ENCODE measurements at regions not wholly inside any gene's neighbourhood (a gene's known extent, or its start where the extent isn't known, plus 50 kb on each side); places are given as distances from the start of the nearest gene placed in this dataset.

- POLR2A ChIA-PET, result no interaction called here
- Histone ChIP-seq H3K9ac (ENCODE audit: insufficient read depth in 1 of 2, low read depth in 2 of 2, low read length in 2 of 2) (no peak overlapping the region), H3K36me3 (ENCODE audit: control insufficient read depth, insufficient read depth, low read length) (no peaks in the 10 kb centered on the region), H3K27ac (ENCODE audit: extremely low read depth, low read depth, low read length) (no peak overlapping the region), H3K9me3 (replicated peaks; ENCODE audit: control insufficient read depth, insufficient read depth, low read depth, low read length) (no peaks in the 10 kb centered on the region), H3K4me2 (ENCODE audit: insufficient read depth, low read length) (no peak overlapping the region), H3K79me2 (ENCODE audit: control insufficient read depth, insufficient read depth, low read length) (no peaks in the 10 kb centered on the region), H3K9me1 (ENCODE audit: control insufficient read depth, insufficient read depth, low read length) (no peaks in the 10 kb centered on the region), H2AFZ (ENCODE audit: low read depth, low read length) (no peak overlapping the region), H3K27me3 (ENCODE audit: control insufficient read depth in 2 of 2, insufficient read depth in 2 of 2, low read length in 2 of 2) (no peaks in the 10 kb centered on the region), H4K20me1 (replicated peaks; ENCODE audit: control insufficient read depth, insufficient read depth, low read length) (no peaks in the 10 kb centered on the region), H3K4me3 (no peak overlapping the region), H3K4me1 (replicated peaks in 1 of 2; ENCODE audit: control insufficient read depth in 2 of 2, insufficient read depth in 2 of 2, low read length in 2 of 2) (no peaks in the 10 kb centered on the region)
- TF ChIP-seq RFX1 (IDR thresholded peaks at IDR 0.05), result peak; percentile 26; the same call in 1 of the 2 replicates
- TF ChIP-seq MTA3 (IDR thresholded peaks at IDR 0.05; ENCODE audit: borderline replicate concordance), result no peak
- no TSS peak for BruUV-seq (replicated peaks)
- FAIRE-seq, result no peak
- no peak for ATAC-seq
- CTCF ChIA-PET (ENCODE audit: low intra/inter-chr PET ratio), result no interaction called here
- no peak for DNase-seq (ENCODE audit: extremely low read depth in 1 of 4, low spot score in 3 of 4)
- WGBS (ENCODE audit: insufficient coverage, low coverage, missing lambda C conversion rate), result 0% methylated on average over 1 of the region's 1 CpG
- in situ Hi-C loops (cut with MboI) (no loop called here), intact Hi-C loops (cut with micrococcal nuclease) (no loop called here)
Measured at GRCh38 chr5:86175224-86175623, 442.5 kb upstream of the COX7C start.

GRCh38 chr5:86199287-86199686 is 418.5 kb upstream of the COX7C start:
- Histone ChIP-seq H3K4me1 (replicated peaks in 1 of 2; ENCODE audit: control insufficient read depth in 2 of 2, insufficient read depth in 2 of 2, low read length in 2 of 2) (no peaks in the 10 kb centered on the region), H3K27ac (ENCODE audit: extremely low read depth, low read depth, low read length) (no peak overlapping the region), H3K9me1 (ENCODE audit: control insufficient read depth, insufficient read depth, low read length) (no peaks in the 10 kb centered on the region), H3K4me3 (no peak overlapping the region), H3K4me2 (ENCODE audit: insufficient read depth, low read length) (no peak overlapping the region), H3K9me3 (replicated peaks; ENCODE audit: control insufficient read depth, insufficient read depth, low read depth, low read length) (no peaks in the 10 kb centered on the region), H3K9ac (ENCODE audit: insufficient read depth in 1 of 2, low read depth in 2 of 2, low read length in 2 of 2) (no peak overlapping the region), H3K27me3 (ENCODE audit: control insufficient read depth in 2 of 2, insufficient read depth in 2 of 2, low read length in 2 of 2) (no peaks in the 10 kb centered on the region), H2AFZ (ENCODE audit: low read depth, low read length) (no peak overlapping the region), H3K36me3 (ENCODE audit: control insufficient read depth, insufficient read depth, low read length) (no peaks in the 10 kb centered on the region), H4K20me1 (replicated peaks; ENCODE audit: control insufficient read depth, insufficient read depth, low read length) (no peaks in the 10 kb centered on the region), H3K79me2 (ENCODE audit: control insufficient read depth, insufficient read depth, low read length) (no peaks in the 10 kb centered on the region)
- TF ChIP-seq ARID3B (CRISPR knock-in tag; IDR thresholded peaks at IDR 0.05; ENCODE audit: borderline replicate concordance) (no peak), MEF2D (tag; conservative IDR thresholded peaks at IDR 0.05; ENCODE audit: low read depth) (no peak), BCOR (IDR thresholded peaks at IDR 0.05) (no peak)
- CTCF ChIA-PET (ENCODE audit: low intra/inter-chr PET ratio), result no interaction called here
- in situ Hi-C loops (cut with MboI), result no loop called here
- FAIRE-seq (no peak), ATAC-seq (no peak), DNase-seq (ENCODE audit: extremely low read depth in 1 of 4, low spot score in 3 of 4) (no peak)
- BruUV-seq (replicated peaks), result no TSS peak
- intact Hi-C loops (cut with micrococcal nuclease), result no loop called here
- POLR2A ChIA-PET, result no interaction called here
